IMR-90 (cell line): ENCODE measurements at regions not wholly inside any gene's neighbourhood (a gene's known extent, or its start where the extent isn't known, plus 50 kb on each side); places are given as distances from the start of the nearest gene placed in this dataset.

Experiments used
- BHLHE40 ChIP-seq: fragments of 150-350 bp; IDR thresholded peaks from 2 replicates; pipeline ENCODE4 v1.6.1; 2016; ENCODE audit warnings: mild to moderate bottlenecking, low read depth, low read length
- CEBPB ChIP-seq: IDR thresholded peaks from 2 replicates; pipeline ENCODE4 v1.6.1; 2012; ENCODE audit warnings: low read depth, low read length, improper control_type of control experiment
- FOS ChIP-seq: fragments of 150-350 bp; IDR thresholded peaks from 2 replicates; pipeline ENCODE4 v1.6.1; 2016; ENCODE audit warnings: low read depth, low read length
- MAZ ChIP-seq: IDR thresholded peaks from 2 replicates; pipeline ENCODE4 v1.6.1; 2012; ENCODE audit warnings: low read depth, mild to moderate bottlenecking, low read length, improper control_type of control experiment, moderate library complexity, borderline replicate concordance
- MXI1 ChIP-seq: IDR thresholded peaks from 2 replicates; pipeline ENCODE4 v1.6.1; 2012; ENCODE audit warnings: low read depth, mild to moderate bottlenecking, low read length, moderate library complexity, borderline replicate concordance
- POLR2A ChIP-seq: IDR thresholded peaks from 2 replicates; pipeline ENCODE4 v1.6.1; 2012; ENCODE audit warnings: mild to moderate bottlenecking, low read depth, low read length
- RAD21 ChIP-seq: IDR thresholded peaks from 2 replicates; pipeline ENCODE4 v1.6.1; 2012; ENCODE audit warnings: low read length, improper control_type of control experiment
- RFX5 ChIP-seq: IDR thresholded peaks from 2 replicates; pipeline ENCODE4 v1.8.0; 2012; ENCODE audit warnings: low read depth, mild to moderate bottlenecking, low read length, moderate library complexity
- SMC3 ChIP-seq: fragments of 150-350 bp; IDR thresholded peaks from 2 replicates; pipeline ENCODE4 v1.6.1; 2016; ENCODE audit warnings: low read depth, mild to moderate bottlenecking, antibody characterized with exemption, low read length, moderate library complexity
- TF ChIP-seq, protein P1 (sequence below): conservative IDR thresholded peaks from 2 replicates; pipeline ENCODE4 v1.5.1; 2012; ENCODE audit warnings: mild to moderate bottlenecking, low read depth, low read length, improper control_type of control experiment
- TF ChIP-seq, protein P2 (sequence below): fragments of 150-350 bp; IDR thresholded peaks from 2 replicates; pipeline ENCODE4 v1.6.1; 2016; ENCODE audit warnings: low read depth, mild to moderate bottlenecking, low read length, moderate library complexity, borderline replicate concordance
- TF ChIP-seq, protein P3 (sequence below): fragments of 150-350 bp; IDR thresholded peaks from 2 replicates; pipeline ENCODE4 v1.6.1; 2017; ENCODE audit warnings: mild to moderate bottlenecking, antibody characterized with exemption, low read length, low read depth

GRCh38 chr3:102125994-102126368 lies 276.7 kb downstream of the NFKBIZ start:
- TF ChIP-seq POLR2A (no peak), SMC3 (no peak), CEBPB (no peak), MAZ (no peak), MXI1 (no peak), RAD21 (no peak), BHLHE40 (no peak), FOS (no peak), RFX5 (no peak)
- TF ChIP-seq, protein P1, sequence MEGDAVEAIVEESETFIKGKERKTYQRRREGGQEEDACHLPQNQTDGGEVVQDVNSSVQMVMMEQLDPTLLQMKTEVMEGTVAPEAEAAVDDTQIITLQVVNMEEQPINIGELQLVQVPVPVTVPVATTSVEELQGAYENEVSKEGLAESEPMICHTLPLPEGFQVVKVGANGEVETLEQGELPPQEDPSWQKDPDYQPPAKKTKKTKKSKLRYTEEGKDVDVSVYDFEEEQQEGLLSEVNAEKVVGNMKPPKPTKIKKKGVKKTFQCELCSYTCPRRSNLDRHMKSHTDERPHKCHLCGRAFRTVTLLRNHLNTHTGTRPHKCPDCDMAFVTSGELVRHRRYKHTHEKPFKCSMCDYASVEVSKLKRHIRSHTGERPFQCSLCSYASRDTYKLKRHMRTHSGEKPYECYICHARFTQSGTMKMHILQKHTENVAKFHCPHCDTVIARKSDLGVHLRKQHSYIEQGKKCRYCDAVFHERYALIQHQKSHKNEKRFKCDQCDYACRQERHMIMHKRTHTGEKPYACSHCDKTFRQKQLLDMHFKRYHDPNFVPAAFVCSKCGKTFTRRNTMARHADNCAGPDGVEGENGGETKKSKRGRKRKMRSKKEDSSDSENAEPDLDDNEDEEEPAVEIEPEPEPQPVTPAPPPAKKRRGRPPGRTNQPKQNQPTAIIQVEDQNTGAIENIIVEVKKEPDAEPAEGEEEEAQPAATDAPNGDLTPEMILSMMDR: no peak
- TF ChIP-seq, protein P2, sequence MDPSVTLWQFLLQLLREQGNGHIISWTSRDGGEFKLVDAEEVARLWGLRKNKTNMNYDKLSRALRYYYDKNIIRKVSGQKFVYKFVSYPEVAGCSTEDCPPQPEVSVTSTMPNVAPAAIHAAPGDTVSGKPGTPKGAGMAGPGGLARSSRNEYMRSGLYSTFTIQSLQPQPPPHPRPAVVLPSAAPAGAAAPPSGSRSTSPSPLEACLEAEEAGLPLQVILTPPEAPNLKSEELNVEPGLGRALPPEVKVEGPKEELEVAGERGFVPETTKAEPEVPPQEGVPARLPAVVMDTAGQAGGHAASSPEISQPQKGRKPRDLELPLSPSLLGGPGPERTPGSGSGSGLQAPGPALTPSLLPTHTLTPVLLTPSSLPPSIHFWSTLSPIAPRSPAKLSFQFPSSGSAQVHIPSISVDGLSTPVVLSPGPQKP: no peak
- TF ChIP-seq, protein P3, sequence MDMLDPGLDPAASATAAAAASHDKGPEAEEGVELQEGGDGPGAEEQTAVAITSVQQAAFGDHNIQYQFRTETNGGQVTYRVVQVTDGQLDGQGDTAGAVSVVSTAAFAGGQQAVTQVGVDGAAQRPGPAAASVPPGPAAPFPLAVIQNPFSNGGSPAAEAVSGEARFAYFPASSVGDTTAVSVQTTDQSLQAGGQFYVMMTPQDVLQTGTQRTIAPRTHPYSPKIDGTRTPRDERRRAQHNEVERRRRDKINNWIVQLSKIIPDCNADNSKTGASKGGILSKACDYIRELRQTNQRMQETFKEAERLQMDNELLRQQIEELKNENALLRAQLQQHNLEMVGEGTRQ: no peak
